B cell (primary cell): ENCODE measurements at regions not wholly inside any gene's neighbourhood (a gene's known extent, or its start where the extent isn't known, plus 50 kb on each side); places are given as distances from the start of the nearest gene placed in this dataset.

Experiments used
- ATAC-seq: fragments of 200-7000 bp; cut with Tn5 transposase; one replicate; pipeline ENCODE4 v1.10.0; 2021; ENCODE audit warnings: low read depth, mild to moderate bottlenecking, moderate number of reproducible peaks, moderate library complexity
- CTCF ChIA-PET: fragments of 350-600 bp; sonication (Branson Sonifier 250); formaldehyde crosslinking; loops from one replicate; lab custom pipeline; 2021; ENCODE audit warnings: antibody characterized with exemption, inconsistent platforms; lab: Charles Lee
- POLR2A ChIA-PET: fragments of 350-600 bp; sonication (Branson Sonifier 250); formaldehyde crosslinking; loops from one replicate; lab custom pipeline; 2021; ENCODE audit warnings: antibody characterized with exemption; lab: Charles Lee
- DNase-seq: peaks from one replicate; pipeline ENCODE4 v3.0.0; 2013
- H2AFZ ChIP-seq: 2 replicates; pipeline ENCODE4 v1.6.1; 2012; ENCODE audit warnings: mild to moderate bottlenecking, low read depth, low read length; ENCODE audit not compliant: insufficient read depth, poor library complexity, severe bottlenecking
- H3K27ac ChIP-seq, 2 donors: 1 replicate in 1 of 2; 2 replicates in 1 of 2; pipeline ENCODE4 v1.5.1; 2012 to 2013; ENCODE audit warnings: low read length in 2 of 2, mild to moderate bottlenecking in 2 of 2, moderate library complexity in 1 of 2
- H3K27me3 ChIP-seq, 4 experiments: fragments of 200-600 bp in 1 of 4; sonication (generic) in 1 of 4; replicated peaks in 1 of 4; 1 replicate in 2 of 4; 2 replicates in 2 of 4; pipeline versions ENCODE4 v1.6.1 to v1.7.0; 2013 to 2016; ENCODE audit warnings: low read length in 3 of 4, mild to moderate bottlenecking in 2 of 4, mixed read lengths in 1 of 4, moderate library complexity in 1 of 4; ENCODE audit not compliant: insufficient read depth in 4 of 4, control insufficient read depth in 3 of 4; ENCODE audit errors: control extremely low read depth in 1 of 4
- H3K36me3 ChIP-seq, 2 experiments: replicated peaks in 1 of 2; 1 replicate in 1 of 2; 2 replicates in 1 of 2; pipeline versions ENCODE4 v1.6.1 to v1.7.1; 2013; ENCODE audit warnings: low read length in 1 of 2; ENCODE audit not compliant: insufficient read depth in 2 of 2, control insufficient read depth in 1 of 2; ENCODE audit errors: control extremely low read depth in 1 of 2, extremely low read depth in 1 of 2
- H3K4me1 ChIP-seq, 2 donors: fragments of 200-600 bp in 1 of 2; sonication (generic) in 1 of 2; 1 replicate in 1 of 2; 2 replicates in 1 of 2; pipeline versions ENCODE4 v1.5.1 to v1.6.1; 2013 to 2017; ENCODE audit warnings: low read length in 2 of 2; ENCODE audit not compliant: control insufficient read depth in 2 of 2, insufficient read depth in 2 of 2
- H3K4me2 ChIP-seq: replicated peaks from 2 replicates; pipeline ENCODE3; 2012; ENCODE audit warnings: mild to moderate bottlenecking, low read depth, low read length; ENCODE audit not compliant: poor library complexity, severe bottlenecking
- H3K4me3 ChIP-seq, 5 experiments: fragments of 200-600 bp in 1 of 5; sonication (generic) in 1 of 5; 1 replicate in 3 of 5; 2 replicates in 2 of 5; pipeline versions ENCODE4 v1.5.1 to v1.7.0; 2011 to 2016; ENCODE audit warnings: low read length in 4 of 5, mild to moderate bottlenecking in 4 of 5, low read depth in 2 of 5, control low read depth in 1 of 5, moderate library complexity in 1 of 5; ENCODE audit not compliant: insufficient read depth in 1 of 5; ENCODE audit errors: control extremely low read depth in 1 of 5, extremely low read depth in 1 of 5
- H3K79me2 ChIP-seq: fragments of 200-600 bp; sonication (generic); one replicate; pipeline ENCODE4 v1.6.0; 2016; ENCODE audit warnings: low read length; ENCODE audit not compliant: control insufficient read depth, insufficient read depth
- H3K9ac ChIP-seq: fragments of 200-600 bp; sonication (generic); 2 replicates; pipeline ENCODE4 v1.6.1; 2017; ENCODE audit warnings: mild to moderate bottlenecking, low read length, moderate library complexity
- H3K9me3 ChIP-seq, 3 donors: one replicate each; pipeline versions ENCODE4 v1.6.1 to v1.7.1; 2013; ENCODE audit warnings: low read length in 2 of 3; ENCODE audit not compliant: control insufficient read depth in 2 of 3, insufficient read depth in 1 of 3; ENCODE audit errors: control extremely low read depth in 1 of 3
- H4K20me1 ChIP-seq: 2 replicates; pipeline ENCODE4 v1.6.0; 2012; ENCODE audit warnings: mild to moderate bottlenecking, low read length; ENCODE audit not compliant: insufficient read depth, control insufficient read depth, poor library complexity, severe bottlenecking
- H3K27ac Mint-ChIP-seq: one replicate; pipeline ENCODE4 v1.8.0; 2021; ENCODE audit warnings: mixed read lengths
- H3K27me3 Mint-ChIP-seq: one replicate; pipeline ENCODE4 v1.8.0; 2021; ENCODE audit warnings: mixed read lengths
- H3K4me1 Mint-ChIP-seq: one replicate; pipeline ENCODE4 v1.8.0; 2021; ENCODE audit warnings: mixed read lengths
- H3K4me3 Mint-ChIP-seq: one replicate; pipeline ENCODE4 v1.8.0; 2021; ENCODE audit warnings: mixed read lengths
- H3K9me3 Mint-ChIP-seq: one replicate; pipeline ENCODE4 v1.8.0; 2022; ENCODE audit warnings: mixed read lengths; ENCODE audit not compliant: insufficient read depth
- EZH2 ChIP-seq: IDR thresholded peaks from 2 replicates; pipeline ENCODE4 v1.6.1; 2012; ENCODE audit warnings: borderline replicate concordance, low read depth, mild to moderate bottlenecking, moderate library complexity, low read length; ENCODE audit not compliant: insufficient read depth, poor library complexity, severe bottlenecking
- WGBS: methylation state at CpG from one replicate; pipeline ENCODE4 v1.1.5; 2013; ENCODE audit warnings: missing lambda C conversion rate; ENCODE audit not compliant: insufficient coverage; 5-methylcytosine and 5-hydroxymethylcytosine counted together
- intact Hi-C: fragments of 100-400 bp; cut with micrococcal nuclease; formaldehyde crosslinking; loops from one replicate; pipeline ENCODE4 v1.10.0; 2022
- TF ChIP-seq, protein P1 (sequence below): fragments of 200-600 bp; IDR thresholded peaks from one replicate; pipeline ENCODE4 v1.8.0; 2022; ENCODE audit warnings: antibody characterized with exemption, mild to moderate bottlenecking

DNA sequence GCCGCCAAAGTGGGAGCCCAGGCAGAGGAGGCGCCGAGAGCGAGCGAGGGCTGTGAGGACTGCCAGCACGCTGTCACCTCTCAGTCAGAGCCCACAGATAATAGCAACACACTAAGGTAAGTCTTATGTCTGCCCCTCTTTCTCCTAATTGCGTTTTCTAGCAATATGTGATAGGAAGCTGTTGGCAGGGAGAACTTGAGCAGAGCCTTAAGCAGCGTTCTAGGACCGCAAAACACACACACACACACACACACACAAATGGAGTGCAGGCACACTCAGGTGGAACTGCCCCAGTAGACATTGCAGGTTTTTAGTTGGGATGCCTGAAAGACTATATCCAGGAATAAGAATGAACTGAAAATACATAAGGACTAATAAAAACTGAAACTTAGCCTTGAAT is 1188.5 kb downstream of the NXPH1 start:
- no peak overlapping the region for H3K4me3 Mint-ChIP-seq
- Histone ChIP-seq H3K4me3 (no peak overlapping the region), H3K36me3 (no peaks in the 10 kb centered on the region), H3K9ac (no peak overlapping the region), H3K4me1 (no peaks in the 10 kb centered on the region), H3K79me2 (no peaks in the 10 kb centered on the region), H2AFZ (no peak overlapping the region), H3K27me3 (no peaks in the 10 kb centered on the region), H4K20me1 (no peaks in the 10 kb centered on the region), H3K9me3 (peaks cover 0 to 11% (median 0%) of the 10 kb centered on the region in 3 donors), H3K27ac (no peak overlapping the region), H3K4me2 (no peak overlapping the region)
- TF ChIP-seq, protein P1, sequence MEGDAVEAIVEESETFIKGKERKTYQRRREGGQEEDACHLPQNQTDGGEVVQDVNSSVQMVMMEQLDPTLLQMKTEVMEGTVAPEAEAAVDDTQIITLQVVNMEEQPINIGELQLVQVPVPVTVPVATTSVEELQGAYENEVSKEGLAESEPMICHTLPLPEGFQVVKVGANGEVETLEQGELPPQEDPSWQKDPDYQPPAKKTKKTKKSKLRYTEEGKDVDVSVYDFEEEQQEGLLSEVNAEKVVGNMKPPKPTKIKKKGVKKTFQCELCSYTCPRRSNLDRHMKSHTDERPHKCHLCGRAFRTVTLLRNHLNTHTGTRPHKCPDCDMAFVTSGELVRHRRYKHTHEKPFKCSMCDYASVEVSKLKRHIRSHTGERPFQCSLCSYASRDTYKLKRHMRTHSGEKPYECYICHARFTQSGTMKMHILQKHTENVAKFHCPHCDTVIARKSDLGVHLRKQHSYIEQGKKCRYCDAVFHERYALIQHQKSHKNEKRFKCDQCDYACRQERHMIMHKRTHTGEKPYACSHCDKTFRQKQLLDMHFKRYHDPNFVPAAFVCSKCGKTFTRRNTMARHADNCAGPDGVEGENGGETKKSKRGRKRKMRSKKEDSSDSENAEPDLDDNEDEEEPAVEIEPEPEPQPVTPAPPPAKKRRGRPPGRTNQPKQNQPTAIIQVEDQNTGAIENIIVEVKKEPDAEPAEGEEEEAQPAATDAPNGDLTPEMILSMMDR: no peak
- TF ChIP-seq EZH2: no peak
- CTCF ChIA-PET: no interaction called here
- H3K9me3 Mint-ChIP-seq: peaks cover 2% of the 10 kb centered on the region
- no CpG with 5 or more reads among the region's 9 CpGs for WGBS
- H3K27me3 Mint-ChIP-seq: no peaks in the 10 kb centered on the region
- POLR2A ChIA-PET: no interaction called here
- H3K4me1 Mint-ChIP-seq: no peaks in the 10 kb centered on the region
- DNase-seq (no peak), ATAC-seq (no peak)
- intact Hi-C loops: no loop called here
- H3K27ac Mint-ChIP-seq: no peak overlapping the region

DNA sequence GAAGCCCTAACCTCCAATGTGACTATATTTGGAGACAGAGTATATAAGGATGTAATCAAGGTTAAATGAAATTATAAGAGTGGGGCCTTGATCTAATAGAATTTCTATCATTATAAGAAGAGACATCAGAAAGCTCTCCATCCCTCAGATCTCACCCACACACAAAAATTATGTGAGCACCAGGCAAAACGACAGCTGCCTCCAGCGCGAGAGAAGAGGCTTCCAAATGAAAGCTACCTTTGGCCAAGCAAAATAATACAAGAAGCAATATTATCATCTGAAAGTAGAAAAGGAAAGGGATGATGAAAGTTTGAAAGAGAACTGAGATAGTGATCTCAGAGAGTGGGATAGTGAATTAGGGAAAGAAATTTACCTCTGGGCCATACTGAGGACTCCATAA is 1192.5 kb downstream of the NXPH1 start:
- intact Hi-C loops: no loop called here
- H3K9ac ChIP-seq: no peak overlapping the region
- H3K36me3 ChIP-seq: no peaks in the 10 kb centered on the region
- no peak overlapping the region for H2AFZ ChIP-seq
- H4K20me1 ChIP-seq: no peaks in the 10 kb centered on the region
- H3K9me3 ChIP-seq: peaks cover 0 to 11% (median 0%) of the 10 kb centered on the region in 3 donors
- peaks cover 2% of the 10 kb centered on the region for H3K9me3 Mint-ChIP-seq
- H3K27me3 ChIP-seq: no peaks in the 10 kb centered on the region
- no peaks in the 10 kb centered on the region for H3K79me2 ChIP-seq
- no peaks in the 10 kb centered on the region for H3K27me3 Mint-ChIP-seq
- no peak overlapping the region for H3K4me2 ChIP-seq
- H3K4me1 ChIP-seq: no peaks in the 10 kb centered on the region
- H3K27ac ChIP-seq: no peak overlapping the region
- no peaks in the 10 kb centered on the region for H3K4me1 Mint-ChIP-seq
- DNase-seq (no peak), ATAC-seq (no peak)
- ChIA-PET POLR2A (no interaction called here), CTCF (no interaction called here)
- no peak overlapping the region for H3K4me3 ChIP-seq
- no peak overlapping the region for H3K27ac Mint-ChIP-seq
- WGBS: no CpG with 5 or more reads among the region's 3 CpGs
- TF ChIP-seq, protein P1: no peak
- TF ChIP-seq EZH2: no peak
- no peak overlapping the region for H3K4me3 Mint-ChIP-seq
